OCI-LY7 (cell line): ENCODE measurements at regions not wholly inside any gene's neighbourhood (a gene's known extent, or its start where the extent isn't known, plus 50 kb on each side); places are given as distances from the start of the nearest gene placed in this dataset.

Experiments
- BruUV-seq: library from RNA; stranded (reverse); fragments of 400-500 nt; replicated peaks from 2 replicates; lab custom pipeline; 2021; lab: Mats Ljungman, UMichigan
- CTCF ChIA-PET: fragments of 300-600 bp; sonication (Branson Sonifier 250); formaldehyde crosslinking; loops from one replicate; lab custom pipeline; 2022; ENCODE audit warnings: antibody characterized with exemption; ENCODE audit not compliant: unreplicated experiment; lab: Charles Lee
- POLR2A ChIA-PET: fragments of 300-600 bp; sonication (Branson Sonifier 250); formaldehyde crosslinking; loops from one replicate; lab custom pipeline; 2022; ENCODE audit warnings: antibody characterized with exemption; lab: Charles Lee
- DNase-seq: peaks from one replicate; pipeline ENCODE4 v3.0.0-alpha.2; 2015; ENCODE audit warnings: low spot score
- H2AFZ ChIP-seq: fragments of 200-600 bp; sonication (generic), shearing (Covaris generic); 2 replicates; pipeline ENCODE4 v1.6.1; 2014; ENCODE audit warnings: mild to moderate bottlenecking, antibody characterized with exemption, low read length, moderate library complexity
- H3K27ac ChIP-seq: fragments of 200-600 bp; sonication (generic); 2 replicates; pipeline ENCODE4 v1.5.1; 2014; ENCODE audit warnings: mixed run types, low read depth, mild to moderate bottlenecking, moderate library complexity, low read length, inconsistent platforms; ENCODE audit not compliant: poor library complexity, severe bottlenecking
- H3K36me3 ChIP-seq: fragments of 200-600 bp; sonication (generic); 2 replicates; pipeline ENCODE4 v1.6.1; 2014; ENCODE audit warnings: mild to moderate bottlenecking, antibody characterized with exemption, low read length, moderate library complexity, mixed read lengths; ENCODE audit not compliant: insufficient read depth
- H3K4me1 ChIP-seq: fragments of 200-600 bp; sonication (generic); 2 replicates; pipeline ENCODE4 v1.5.1; 2014; ENCODE audit warnings: mild to moderate bottlenecking, low read length; ENCODE audit not compliant: insufficient read depth, poor library complexity, severe bottlenecking
- H3K4me2 ChIP-seq: fragments of 200-600 bp; sonication (generic); 2 replicates; pipeline ENCODE4 v1.6.1; 2014; ENCODE audit warnings: mild to moderate bottlenecking, low read length
- H3K4me3 ChIP-seq: fragments of 200-600 bp; sonication (generic); 2 replicates; pipeline ENCODE4 v1.5.1; 2014; ENCODE audit warnings: mild to moderate bottlenecking, low read depth, low read length; ENCODE audit not compliant: poor library complexity, severe bottlenecking
- H3K79me2 ChIP-seq: fragments of 200-600 bp; sonication (generic); 2 replicates; pipeline ENCODE4 v1.6.1; 2016; ENCODE audit warnings: low read depth, mild to moderate bottlenecking, low read length, moderate library complexity, mixed read lengths; ENCODE audit not compliant: insufficient read depth
- H3K9me2 ChIP-seq: fragments of 200-600 bp; sonication (generic); 2 replicates; pipeline ENCODE4 v1.6.1; 2016; ENCODE audit warnings: mild to moderate bottlenecking, low read length, mixed read lengths; ENCODE audit not compliant: insufficient read depth
- H3K9me3 ChIP-seq: fragments of 200-600 bp; sonication (generic); 2 replicates; pipeline ENCODE4 v1.6.1; 2014; ENCODE audit warnings: mild to moderate bottlenecking, mixed run types, low read length, mixed read lengths
- H4K20me1 ChIP-seq: fragments of 200-600 bp; sonication (generic); 2 replicates; pipeline ENCODE4 v1.6.1; 2014; ENCODE audit warnings: mild to moderate bottlenecking, antibody characterized with exemption, low read length, moderate library complexity, mixed read lengths; ENCODE audit not compliant: insufficient read depth
- EZH2phosphoT487 ChIP-seq: fragments of 200-600 bp; sonication (generic); IDR thresholded peaks from 2 replicates; pipeline ENCODE4 v1.6.1; 2018; ENCODE audit warnings: low read depth, borderline replicate concordance, mild to moderate bottlenecking, mixed run types, antibody characterized with exemption, low read length, moderate library complexity, mixed read lengths
- intact Hi-C: fragments of 100-400 bp; cut with micrococcal nuclease; formaldehyde crosslinking; loops from one replicate; pipeline ENCODE4 v1.10.0; 2022; ENCODE audit not compliant: unreplicated experiment
- TF ChIP-seq, protein P1 (sequence below): fragments of 200-600 bp; sonication (generic); conservative IDR thresholded peaks from 2 replicates; pipeline ENCODE4 v1.5.1; 2014; ENCODE audit warnings: mild to moderate bottlenecking, antibody characterized with exemption, low read length, moderate library complexity, mixed read lengths

DNA sequence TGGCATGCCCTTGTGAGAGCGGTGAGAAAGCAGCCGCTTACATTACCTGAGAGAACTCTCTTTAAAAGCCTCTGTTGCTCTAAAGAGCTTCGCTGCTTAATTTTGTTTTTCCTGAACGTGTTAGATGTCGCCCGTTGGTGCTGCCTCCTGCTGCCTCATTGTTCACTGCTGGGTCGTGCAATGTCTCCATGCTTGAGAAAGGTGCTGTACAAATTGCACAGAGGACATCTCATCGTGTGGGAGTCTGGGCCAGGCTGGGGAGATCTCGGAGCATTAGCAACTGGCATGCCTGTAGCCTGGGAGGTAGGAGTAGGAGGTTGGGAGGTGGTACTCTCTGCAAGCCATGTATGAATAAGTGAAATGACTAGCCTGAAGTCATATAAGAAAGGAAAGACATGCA, 686.0 kb downstream of the NOVA1 start:
- H3K79me2 ChIP-seq = no peaks in the 10 kb centered on the region
- no peak overlapping the region for H3K4me2 ChIP-seq
- BruUV-seq = no TSS peak
- H4K20me1 ChIP-seq = no peaks in the 10 kb centered on the region
- no peaks in the 10 kb centered on the region for H3K9me3 ChIP-seq
- CTCF ChIA-PET = no interaction called here
- H3K4me3 ChIP-seq = no peak overlapping the region
- intact Hi-C loops = no loop called here
- no peaks in the 10 kb centered on the region for H3K9me2 ChIP-seq
- no peaks in the 10 kb centered on the region for H3K36me3 ChIP-seq
- TF ChIP-seq EZH2phosphoT487 = no peak
- TF ChIP-seq, protein P1, sequence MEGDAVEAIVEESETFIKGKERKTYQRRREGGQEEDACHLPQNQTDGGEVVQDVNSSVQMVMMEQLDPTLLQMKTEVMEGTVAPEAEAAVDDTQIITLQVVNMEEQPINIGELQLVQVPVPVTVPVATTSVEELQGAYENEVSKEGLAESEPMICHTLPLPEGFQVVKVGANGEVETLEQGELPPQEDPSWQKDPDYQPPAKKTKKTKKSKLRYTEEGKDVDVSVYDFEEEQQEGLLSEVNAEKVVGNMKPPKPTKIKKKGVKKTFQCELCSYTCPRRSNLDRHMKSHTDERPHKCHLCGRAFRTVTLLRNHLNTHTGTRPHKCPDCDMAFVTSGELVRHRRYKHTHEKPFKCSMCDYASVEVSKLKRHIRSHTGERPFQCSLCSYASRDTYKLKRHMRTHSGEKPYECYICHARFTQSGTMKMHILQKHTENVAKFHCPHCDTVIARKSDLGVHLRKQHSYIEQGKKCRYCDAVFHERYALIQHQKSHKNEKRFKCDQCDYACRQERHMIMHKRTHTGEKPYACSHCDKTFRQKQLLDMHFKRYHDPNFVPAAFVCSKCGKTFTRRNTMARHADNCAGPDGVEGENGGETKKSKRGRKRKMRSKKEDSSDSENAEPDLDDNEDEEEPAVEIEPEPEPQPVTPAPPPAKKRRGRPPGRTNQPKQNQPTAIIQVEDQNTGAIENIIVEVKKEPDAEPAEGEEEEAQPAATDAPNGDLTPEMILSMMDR = no peak
- no peak for DNase-seq
- no peaks in the 10 kb centered on the region for H3K4me1 ChIP-seq
- POLR2A ChIA-PET = no interaction called here
- H2AFZ ChIP-seq = no peak overlapping the region
- no peak overlapping the region for H3K27ac ChIP-seq

DNA sequence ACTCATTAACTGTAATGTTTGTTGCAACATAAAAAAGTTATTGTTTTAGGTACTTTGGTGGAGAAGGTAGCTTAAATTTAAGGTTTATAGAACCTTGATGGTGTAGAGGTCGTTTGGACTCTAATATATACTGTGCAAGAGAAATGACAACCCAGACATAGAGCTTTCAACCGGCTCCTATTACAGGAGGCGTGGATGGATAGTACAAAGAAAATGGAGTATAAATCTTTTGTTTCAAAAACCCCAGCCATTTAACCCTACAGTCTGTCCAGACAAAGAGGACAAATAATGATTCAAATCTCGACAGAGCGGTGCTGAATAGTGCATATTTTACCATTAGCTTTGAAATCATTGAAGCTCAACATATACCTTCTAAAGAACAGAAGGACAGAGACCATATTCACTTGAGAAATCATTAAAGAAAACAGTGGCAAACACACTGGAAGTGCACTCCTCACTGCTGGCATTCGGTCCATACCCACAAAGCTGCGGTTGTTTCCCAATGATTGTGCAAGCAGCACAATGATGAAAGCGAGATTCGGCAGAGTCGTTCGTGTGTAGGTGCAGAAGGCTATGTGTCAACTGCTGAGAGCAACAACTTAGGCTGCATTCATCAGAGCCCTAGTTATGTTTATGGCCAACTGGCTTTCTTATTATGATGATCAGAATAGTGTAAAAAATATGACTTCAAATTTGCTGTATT, 688.6 kb downstream of the NOVA1 start:
- ChIA-PET POLR2A (interaction anchor here (0.8 kb wide), 1 partner anchor 1627 kb away, joined by 4 read pairs; no protein-coding TSS in a partner anchor), CTCF (no interaction called here)
- intact Hi-C loops = no loop called here
- Histone ChIP-seq H3K9me2 (no peaks in the 10 kb centered on the region), H3K9me3 (no peaks in the 10 kb centered on the region), H3K27ac (no peak overlapping the region), H2AFZ (no peak overlapping the region), H3K36me3 (no peaks in the 10 kb centered on the region), H3K4me1 (no peaks in the 10 kb centered on the region), H4K20me1 (no peaks in the 10 kb centered on the region), H3K4me3 (no peak overlapping the region), H3K79me2 (no peaks in the 10 kb centered on the region), H3K4me2 (no peak overlapping the region)
- DNase-seq = no peak
- no peak for TF ChIP-seq EZH2phosphoT487
- TF ChIP-seq, protein P1 = no peak
- no TSS peak for BruUV-seq

DNA sequence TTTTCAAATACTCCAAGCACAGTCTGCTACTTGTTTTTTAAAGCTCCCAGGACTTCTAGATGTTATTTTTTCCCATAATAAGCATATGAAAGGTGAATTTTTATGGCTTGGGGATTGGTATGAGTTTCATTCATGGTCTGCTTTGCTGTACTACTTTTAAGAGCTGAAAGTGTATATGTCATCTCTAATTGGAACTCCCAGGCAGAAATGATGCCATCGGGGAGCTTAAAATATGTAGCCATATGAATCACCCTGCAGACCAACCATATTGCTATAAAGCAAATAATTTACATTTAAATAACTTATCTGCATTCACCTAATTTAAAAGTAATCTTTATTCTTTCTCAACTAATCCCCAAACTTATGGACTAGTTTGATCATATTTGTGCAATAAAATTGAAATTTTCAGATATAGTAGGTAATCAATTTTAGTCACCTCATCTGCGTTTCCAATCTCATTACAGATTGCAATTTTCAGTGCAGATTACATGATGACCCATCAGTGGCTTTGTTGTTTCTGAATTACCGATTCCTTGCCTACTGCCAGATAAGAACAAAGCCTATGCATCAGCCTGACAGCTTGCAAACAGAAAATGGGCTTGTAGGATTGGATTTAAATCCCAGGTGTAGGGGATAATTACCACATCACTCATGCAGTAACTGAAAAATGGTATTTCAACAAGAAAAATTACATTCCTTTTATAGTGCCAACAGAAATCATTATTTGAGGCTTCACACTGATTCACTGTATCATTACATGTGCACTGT, 689.4 kb downstream of the NOVA1 start:
- BruUV-seq = no TSS peak
- Histone ChIP-seq H3K9me2 (no peaks in the 10 kb centered on the region), H3K9me3 (no peaks in the 10 kb centered on the region)

More for the DNA sequence above, 689.4 kb downstream of the NOVA1 start:
- TF ChIP-seq, protein P1 = no peak
- no peak for TF ChIP-seq EZH2phosphoT487
- H3K4me1 ChIP-seq = no peaks in the 10 kb centered on the region
- H3K4me3 ChIP-seq = no peak overlapping the region
- H4K20me1 ChIP-seq = no peaks in the 10 kb centered on the region
- intact Hi-C loops = no loop called here
- H3K4me2 ChIP-seq = no peak overlapping the region
- DNase-seq = no peak
- ChIA-PET POLR2A (interaction anchor here (0.5 to 1.0 kb wide), 3 partner anchors 28 to 1628 kb away, joined by 3 to 4 read pairs (median 3); no protein-coding TSS in a partner anchor), CTCF (no interaction called here)
- no peaks in the 10 kb centered on the region for H3K79me2 ChIP-seq
- no peak overlapping the region for H3K27ac ChIP-seq
- H3K36me3 ChIP-seq = no peaks in the 10 kb centered on the region
- H2AFZ ChIP-seq = no peak overlapping the region
